ENCODE measurements at regions not wholly inside any gene's neighbourhood (a gene's known extent, or its start where the extent isn't known, plus 50 kb on each side); places are given as distances from the start of the nearest gene placed in this dataset.

DNA sequence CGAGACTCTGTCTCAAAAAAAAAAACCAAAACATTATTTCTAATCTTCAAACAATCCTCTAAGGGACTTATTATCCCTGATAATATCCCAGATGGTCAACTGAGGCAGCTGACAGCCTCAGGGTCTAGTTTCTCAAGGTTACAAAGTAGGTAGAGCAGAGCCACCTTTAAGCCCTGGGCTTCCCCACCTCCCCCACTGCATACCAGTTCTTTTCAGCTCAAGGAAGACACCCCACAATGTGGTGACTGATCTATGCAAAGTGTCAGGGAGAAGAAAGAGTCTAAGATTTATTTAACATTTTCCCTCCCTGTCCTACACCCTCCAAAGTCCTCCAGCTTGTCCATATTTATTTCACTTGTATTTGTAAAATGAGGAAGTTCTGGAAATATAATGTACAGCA is 60.5 kb upstream of the VGLL2 start:
- H3K9me3 Mint-ChIP-seq = peaks cover 16% of the 10 kb centered on the region
- H3K27ac Mint-ChIP-seq = no peak overlapping the region
- H3K4me3 Mint-ChIP-seq = no peak overlapping the region
- H3K36me3 Mint-ChIP-seq = no peaks in the 10 kb centered on the region
- TF ChIP-seq, protein P1, sequence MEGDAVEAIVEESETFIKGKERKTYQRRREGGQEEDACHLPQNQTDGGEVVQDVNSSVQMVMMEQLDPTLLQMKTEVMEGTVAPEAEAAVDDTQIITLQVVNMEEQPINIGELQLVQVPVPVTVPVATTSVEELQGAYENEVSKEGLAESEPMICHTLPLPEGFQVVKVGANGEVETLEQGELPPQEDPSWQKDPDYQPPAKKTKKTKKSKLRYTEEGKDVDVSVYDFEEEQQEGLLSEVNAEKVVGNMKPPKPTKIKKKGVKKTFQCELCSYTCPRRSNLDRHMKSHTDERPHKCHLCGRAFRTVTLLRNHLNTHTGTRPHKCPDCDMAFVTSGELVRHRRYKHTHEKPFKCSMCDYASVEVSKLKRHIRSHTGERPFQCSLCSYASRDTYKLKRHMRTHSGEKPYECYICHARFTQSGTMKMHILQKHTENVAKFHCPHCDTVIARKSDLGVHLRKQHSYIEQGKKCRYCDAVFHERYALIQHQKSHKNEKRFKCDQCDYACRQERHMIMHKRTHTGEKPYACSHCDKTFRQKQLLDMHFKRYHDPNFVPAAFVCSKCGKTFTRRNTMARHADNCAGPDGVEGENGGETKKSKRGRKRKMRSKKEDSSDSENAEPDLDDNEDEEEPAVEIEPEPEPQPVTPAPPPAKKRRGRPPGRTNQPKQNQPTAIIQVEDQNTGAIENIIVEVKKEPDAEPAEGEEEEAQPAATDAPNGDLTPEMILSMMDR (IDR thresholded peaks at IDR 0.05; ENCODE audit: unreplicated experiment) = no peak
- peaks cover 1% of the 10 kb centered on the region for H3K27me3 Mint-ChIP-seq (ENCODE audit: low read depth)
- H3K4me1 Mint-ChIP-seq = no peaks in the 10 kb centered on the region
- no peak for DNase-seq (ENCODE audit: low spot score in 2 of 2, unreplicated experiment in 2 of 2)

DNA sequence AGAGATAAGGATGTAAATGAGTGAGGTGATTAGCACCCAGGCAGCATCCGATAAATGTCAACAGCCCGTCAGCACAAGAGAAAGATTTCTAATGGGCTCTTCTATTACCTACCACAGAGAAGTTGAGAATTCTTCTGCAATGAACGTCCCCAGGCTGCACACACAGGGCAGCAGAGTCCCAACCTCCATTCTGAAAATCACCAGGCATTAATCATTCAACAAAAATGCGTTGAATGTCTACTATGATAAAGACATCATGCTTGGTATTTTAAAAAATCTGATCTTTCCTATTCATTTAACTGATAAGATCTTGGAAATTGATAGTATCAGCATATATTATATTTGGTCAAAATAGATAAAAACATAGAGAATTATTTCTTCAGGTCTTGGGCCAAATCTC is 59.5 kb upstream of the VGLL2 start:
- no peak for DNase-seq (ENCODE audit: low spot score in 2 of 2, unreplicated experiment in 2 of 2)
- peaks cover 19% of the 10 kb centered on the region for H3K9me3 Mint-ChIP-seq
- no peak overlapping the region for H3K27ac Mint-ChIP-seq
- H3K36me3 Mint-ChIP-seq = no peaks in the 10 kb centered on the region
- H3K4me1 Mint-ChIP-seq = no peaks in the 10 kb centered on the region
- TF ChIP-seq, protein P1 (IDR thresholded peaks at IDR 0.05; ENCODE audit: unreplicated experiment) = no peak
- no peak overlapping the region for H3K4me3 Mint-ChIP-seq
- peaks cover 1% of the 10 kb centered on the region for H3K27me3 Mint-ChIP-seq (ENCODE audit: low read depth)

DNA sequence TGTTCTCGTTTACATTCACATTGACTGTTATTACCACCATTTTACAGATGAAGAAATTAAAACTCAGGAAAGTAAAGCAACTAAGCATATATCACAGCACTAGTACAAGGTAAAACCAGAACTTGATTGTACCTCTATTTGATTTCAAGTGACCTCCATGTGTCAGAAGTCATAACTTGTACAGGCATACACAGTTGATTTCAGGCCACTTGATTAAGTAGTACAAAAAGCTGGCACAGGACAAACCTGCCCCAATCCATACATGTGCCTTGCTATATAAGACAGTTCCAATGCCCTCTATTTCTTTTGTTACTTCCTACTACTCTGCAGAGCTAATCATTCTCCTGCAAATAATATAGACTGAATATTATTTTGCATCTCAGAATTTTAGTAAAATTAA is 58.8 kb upstream of the VGLL2 start:
- Mint-ChIP-seq H3K9me3 (peaks cover 24% of the 10 kb centered on the region), H3K4me1 (no peaks in the 10 kb centered on the region), H3K27ac (no peak overlapping the region), H3K36me3 (no peaks in the 10 kb centered on the region), H3K4me3 (no peak overlapping the region), H3K27me3 (ENCODE audit: low read depth) (peaks cover 1% of the 10 kb centered on the region)
- TF ChIP-seq, protein P1 (IDR thresholded peaks at IDR 0.05; ENCODE audit: unreplicated experiment) = no peak
- DNase-seq (ENCODE audit: low spot score in 2 of 2, unreplicated experiment in 2 of 2) = no peak

DNA sequence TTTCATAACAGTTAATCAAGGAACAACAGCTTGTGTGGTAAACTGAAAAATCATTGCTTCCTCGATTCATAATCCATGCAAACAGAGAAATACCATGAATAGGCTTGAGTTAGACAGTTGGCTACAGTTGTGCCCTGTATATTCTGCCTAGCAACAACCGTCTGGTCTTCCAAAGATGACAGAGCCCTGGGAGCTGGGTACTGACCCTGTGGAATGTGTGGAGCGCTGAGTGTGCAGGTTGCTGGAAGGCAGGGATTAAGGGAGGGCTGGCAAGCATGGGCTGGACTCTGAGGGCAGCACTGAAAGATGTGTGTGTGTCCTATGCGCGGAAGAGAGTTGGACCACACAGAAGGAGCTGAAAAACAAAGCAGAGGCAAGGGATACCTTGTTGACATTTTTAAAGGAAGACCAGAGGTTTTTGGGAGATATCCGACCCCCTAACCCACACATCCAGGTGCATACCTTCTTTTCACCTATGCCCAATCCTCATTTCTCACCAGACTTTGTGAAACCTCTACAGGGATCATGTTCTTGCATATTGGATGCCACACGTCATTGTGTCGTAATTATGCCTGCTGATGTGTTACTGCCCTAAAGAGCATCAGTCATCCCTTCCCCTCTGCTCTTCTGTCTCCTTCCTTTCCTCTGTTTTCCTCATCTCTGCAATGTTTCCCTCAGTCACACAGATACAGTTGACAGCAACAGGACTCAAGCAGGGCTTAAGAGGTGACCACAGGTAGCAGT is 58.2 kb upstream of the VGLL2 start:
- Mint-ChIP-seq H3K4me1 (no peaks in the 10 kb centered on the region), H3K36me3 (no peaks in the 10 kb centered on the region), H3K27ac (no peak overlapping the region), H3K4me3 (no peak overlapping the region), H3K27me3 (ENCODE audit: low read depth) (peaks cover 1% of the 10 kb centered on the region), H3K9me3 (peaks cover 26% of the 10 kb centered on the region)
- no peak for DNase-seq (ENCODE audit: low spot score in 2 of 2, unreplicated experiment in 2 of 2)
- TF ChIP-seq, protein P1 (IDR thresholded peaks at IDR 0.05; ENCODE audit: unreplicated experiment) = no peak

GRCh38 chr6:117210279-117210678 is 55.1 kb upstream of the VGLL2 start:
- peaks cover 45% of the 10 kb centered on the region for H3K9me3 Mint-ChIP-seq
- no peak overlapping the region for H3K27ac Mint-ChIP-seq
- TF ChIP-seq, protein P1 (IDR thresholded peaks at IDR 0.05; ENCODE audit: unreplicated experiment) = no peak
- peaks cover 1% of the 10 kb centered on the region for H3K27me3 Mint-ChIP-seq (ENCODE audit: low read depth)
- no peak for DNase-seq (ENCODE audit: low spot score in 2 of 2, unreplicated experiment in 2 of 2)
- no peaks in the 10 kb centered on the region for H3K36me3 Mint-ChIP-seq
- no peak overlapping the region for H3K4me3 Mint-ChIP-seq
- H3K4me1 Mint-ChIP-seq = no peaks in the 10 kb centered on the region
